H9 (cell line): ENCODE measurements at regions not wholly inside any gene's neighbourhood (a gene's known extent, or its start where the extent isn't known, plus 50 kb on each side); places are given as distances from the start of the nearest gene placed in this dataset.

Experiments used
- DNase-seq: peaks from one replicate; pipeline ENCODE4 v3.0.0-alpha.2; 2017
- H2AFZ ChIP-seq: one replicate; pipeline ENCODE4 v1.6.1; 2013; ENCODE audit warnings: mild to moderate bottlenecking, low read length, control low read depth, moderate library complexity
- H2AK5ac ChIP-seq: 2 replicates; pipeline ENCODE4 v1.6.1; 2013; ENCODE audit warnings: low read length, control low read depth, mixed read lengths; ENCODE audit not compliant: insufficient read length
- H2BK120ac ChIP-seq: one replicate; pipeline ENCODE4 v1.6.1; 2013; ENCODE audit warnings: low read depth, mild to moderate bottlenecking, low read length, control low read depth, inconsistent platforms; ENCODE audit not compliant: poor library complexity, severe bottlenecking
- H2BK12ac ChIP-seq: 2 replicates; pipeline ENCODE4 v1.6.1; 2013; ENCODE audit warnings: low read length, control low read depth, mixed read lengths, low read depth; ENCODE audit not compliant: insufficient read length
- H2BK15ac ChIP-seq: 2 replicates; pipeline ENCODE4 v1.6.1; 2013; ENCODE audit warnings: low read depth, low read length, control low read depth
- H2BK20ac ChIP-seq: one replicate; pipeline ENCODE4 v1.6.1; 2013; ENCODE audit warnings: low read depth, mild to moderate bottlenecking, low read length, control low read depth, inconsistent platforms; ENCODE audit not compliant: poor library complexity, severe bottlenecking
- H2BK5ac ChIP-seq: 2 replicates; pipeline ENCODE4 v1.6.1; 2013; ENCODE audit warnings: low read length, control low read depth, mixed read lengths; ENCODE audit not compliant: insufficient read length
- H3K14ac ChIP-seq: 2 replicates; pipeline ENCODE4 v1.6.1; 2013; ENCODE audit warnings: low read length, control low read depth; ENCODE audit not compliant: insufficient read depth
- H3K18ac ChIP-seq: 2 replicates; pipeline ENCODE4 v1.6.1; 2013; ENCODE audit warnings: low read depth, mild to moderate bottlenecking, mixed read lengths, low read length, control low read depth; ENCODE audit not compliant: insufficient read length
- H3K23ac ChIP-seq: 2 replicates; pipeline ENCODE4 v1.6.1; 2013; ENCODE audit warnings: low read length, control low read depth, mixed read lengths, low read depth; ENCODE audit not compliant: insufficient read length
- H3K23me2 ChIP-seq: 2 replicates; pipeline ENCODE4 v1.6.1; 2013; ENCODE audit warnings: low read depth, mild to moderate bottlenecking, mixed read lengths, low read length, control low read depth; ENCODE audit not compliant: insufficient read length, poor library complexity, severe bottlenecking
- H3K27ac ChIP-seq: 2 replicates; pipeline ENCODE4 v1.5.1; 2013; ENCODE audit warnings: low read length, control low read depth, mixed read lengths, low read depth; ENCODE audit not compliant: insufficient read length
- H3K27me3 ChIP-seq: 2 replicates; pipeline ENCODE4 v1.6.1; 2013; ENCODE audit warnings: low read length, control low read depth, inconsistent platforms; ENCODE audit not compliant: insufficient read depth
- H3K4ac ChIP-seq: 2 replicates; pipeline ENCODE4 v1.6.1; 2013; ENCODE audit warnings: low read depth, mild to moderate bottlenecking, control low read depth, inconsistent platforms, low read length, moderate library complexity
- H3K4me1 ChIP-seq: 2 replicates; pipeline ENCODE4 v1.6.1; 2013; ENCODE audit warnings: low read length, control low read depth, inconsistent platforms; ENCODE audit not compliant: insufficient read depth
- H3K4me2 ChIP-seq: 2 replicates; pipeline ENCODE4 v1.6.1; 2013; ENCODE audit warnings: low read length, control low read depth, mixed read lengths; ENCODE audit not compliant: insufficient read length, insufficient read depth
- H3K56ac ChIP-seq: 2 replicates; pipeline ENCODE4 v1.6.1; 2013; ENCODE audit warnings: low read depth, mild to moderate bottlenecking, mixed read lengths, low read length, control low read depth; ENCODE audit not compliant: insufficient read length
- H3K79me1 ChIP-seq: 2 replicates; pipeline ENCODE4 v1.6.1; 2013; ENCODE audit warnings: low read depth, mild to moderate bottlenecking, moderate library complexity, low read length, control low read depth, inconsistent platforms; ENCODE audit not compliant: insufficient read depth, poor library complexity, severe bottlenecking
- H3K79me2 ChIP-seq: 2 replicates; pipeline ENCODE4 v1.6.1; 2013; ENCODE audit warnings: low read length, control low read depth, inconsistent platforms; ENCODE audit not compliant: insufficient read depth
- H3K9ac ChIP-seq: 2 replicates; pipeline ENCODE4 v1.6.1; 2013; ENCODE audit warnings: low read length, control low read depth, mixed read lengths; ENCODE audit not compliant: insufficient read length; ENCODE audit errors: extremely low read depth
- H3K9me3 ChIP-seq: one replicate; pipeline ENCODE4 v1.6.1; 2013; ENCODE audit warnings: low read depth, low read length, inconsistent platforms; ENCODE audit not compliant: control insufficient read depth
- H3T11ph ChIP-seq: one replicate; pipeline ENCODE4 v1.6.1; 2013; ENCODE audit warnings: mild to moderate bottlenecking, low read length, control low read depth, inconsistent platforms
- H4K20me1 ChIP-seq: one replicate; pipeline ENCODE4 v1.6.1; 2013; ENCODE audit not compliant: control insufficient read depth, insufficient read length, insufficient read depth
- H4K5ac ChIP-seq: 2 replicates; pipeline ENCODE4 v1.6.1; 2013; ENCODE audit warnings: low read depth, mild to moderate bottlenecking, mixed read lengths, low read length, control low read depth; ENCODE audit not compliant: insufficient read length
- H4K8ac ChIP-seq: replicated peaks from 2 replicates; pipeline ENCODE4 v1.6.1; 2013; ENCODE audit warnings: low read length, control low read depth, mixed read lengths, low read depth; ENCODE audit not compliant: insufficient read length
- H4K91ac ChIP-seq: 2 replicates; pipeline ENCODE4 v1.6.1; 2013; ENCODE audit warnings: low read depth, mild to moderate bottlenecking, moderate library complexity, mixed read lengths, low read length, control low read depth; ENCODE audit not compliant: insufficient read length
- H3K27ac Mint-ChIP-seq, 3 experiments: 2 replicates in 2 of 3; 3 replicates in 1 of 3; pipeline ENCODE4 v1.8.0; 2020 to 2021; ENCODE audit warnings: mixed read lengths in 3 of 3, mild to moderate bottlenecking in 1 of 3, moderate library complexity in 1 of 3
- H3K27me3 Mint-ChIP-seq: 2 replicates; pipeline ENCODE4 v1.8.0; 2021; ENCODE audit warnings: low read depth, mild to moderate bottlenecking, moderate library complexity, mixed read lengths
- H3K36me3 Mint-ChIP-seq, 3 experiments: 2 replicates in 2 of 3; 3 replicates in 1 of 3; pipeline ENCODE4 v1.8.0; 2020 to 2021; ENCODE audit warnings: low read depth in 3 of 3, mixed read lengths in 3 of 3; ENCODE audit not compliant: insufficient read depth in 1 of 3
- H3K4me1 Mint-ChIP-seq, 2 experiments: 2 replicates each; pipeline ENCODE4 v1.8.0; 2020; ENCODE audit warnings: mixed read lengths in 2 of 2
- H3K4me3 Mint-ChIP-seq, 2 experiments: 2 replicates in 1 of 2; 3 replicates in 1 of 2; pipeline ENCODE4 v1.8.0; 2020 to 2021; ENCODE audit warnings: mild to moderate bottlenecking in 2 of 2, mixed read lengths in 2 of 2, moderate library complexity in 1 of 2
- H3K9me3 Mint-ChIP-seq, 2 experiments: 2 replicates in 1 of 2; 3 replicates in 1 of 2; pipeline ENCODE4 v1.8.0; 2020; ENCODE audit warnings: mild to moderate bottlenecking in 2 of 2, mixed read lengths in 2 of 2, moderate library complexity in 1 of 2
- CTCF ChIP-seq: fragments of 200-600 bp; sonication (generic); conservative IDR thresholded peaks from 3 replicates; pipeline ENCODE4 v1.8.0; 2021; ENCODE audit warnings: antibody characterized with exemption, mild to moderate bottlenecking
- WGBS: extraction: QIAGEN DNeasy Blood & Tissue Kit; methylation state at CpG from one replicate; pipeline ENCODE4 v1.1.7; 2013; ENCODE audit warnings: missing lambda C conversion rate, low lambda C conversion rate, mixed read lengths; ENCODE audit not compliant: insufficient read length; ENCODE audit errors: extremely low coverage; 5-methylcytosine and 5-hydroxymethylcytosine counted together

GRCh38 chr4:128658214-128658631 is 151.3 kb upstream of the JADE1 start:
- no peak overlapping the region for H3K4me3 Mint-ChIP-seq
- H3K56ac ChIP-seq, result no peak overlapping the region
- H3K4me2 ChIP-seq, result no peak overlapping the region
- no peak overlapping the region for H3K4ac ChIP-seq
- no peak overlapping the region for H4K8ac ChIP-seq
- no peaks in the 10 kb centered on the region for H3K79me2 ChIP-seq
- H2BK5ac ChIP-seq, result no peak overlapping the region
- H2BK20ac ChIP-seq, result no peak overlapping the region
- no peak overlapping the region for H2BK12ac ChIP-seq
- H3K14ac ChIP-seq, result no peak overlapping the region
- no peak overlapping the region for H2BK15ac ChIP-seq
- no peak overlapping the region for H2AK5ac ChIP-seq
- no peak for TF ChIP-seq CTCF
- no peak for DNase-seq
- H3K4me1 ChIP-seq, result peaks cover 3% of the 10 kb centered on the region; the same call in 1 of the 2 replicates
- no peaks in the 10 kb centered on the region for H3K79me1 ChIP-seq
- no peak overlapping the region for H3K18ac ChIP-seq
- no peak overlapping the region for H3K9ac ChIP-seq
- H3K23ac ChIP-seq, result no peak overlapping the region
- no CpG with 5 or more reads among the region's 4 CpGs for WGBS
- H3K27me3 Mint-ChIP-seq, result no peaks in the 10 kb centered on the region
- no peak overlapping the region for H3T11ph ChIP-seq
- no peak overlapping the region for H3K27ac ChIP-seq
- H3K9me3 Mint-ChIP-seq, result peaks cover 10 to 12% of the 10 kb centered on the region in 2 experiments
- H2BK120ac ChIP-seq, result no peak overlapping the region
- H4K5ac ChIP-seq, result no peak overlapping the region
- no peak overlapping the region for H4K91ac ChIP-seq
- H3K27ac Mint-ChIP-seq, result no peak overlapping the region
- H3K36me3 Mint-ChIP-seq, result peaks cover 6 to 11% (median 8%) of the 10 kb centered on the region in 3 experiments; a peak in 6 of 7 replicates
- no peaks in the 10 kb centered on the region for H4K20me1 ChIP-seq
- H3K9me3 ChIP-seq, result peaks cover 13% of the 10 kb centered on the region
- H2AFZ ChIP-seq, result no peak overlapping the region
- H3K23me2 ChIP-seq, result no peaks in the 10 kb centered on the region
- H3K4me1 Mint-ChIP-seq, result peaks cover 16 to 28% of the 10 kb centered on the region in 2 experiments
- H3K27me3 ChIP-seq, result no peaks in the 10 kb centered on the region
